ENCODE measurements at regions not wholly inside any gene's neighbourhood (a gene's known extent, or its start where the extent isn't known, plus 50 kb on each side); places are given as distances from the start of the nearest gene placed in this dataset.

- no peak for TF ChIP-seq CTCF (IDR thresholded peaks at IDR 0.05)
- no peak for DNase-seq (ENCODE audit: low spot score)
- no peak overlapping the region for H3K27ac ChIP-seq
- no peak overlapping the region for H3K4me3 ChIP-seq
These were observed 262.8 kb downstream of the FGFR2 start for GRCh38 chr10:121335386-121335925.

GRCh38 chr10:121337427-121337826 is 260.8 kb downstream of the FGFR2 start:
- TF ChIP-seq CTCF (IDR thresholded peaks at IDR 0.05), result no peak
- DNase-seq (ENCODE audit: low spot score), result no peak
- no peak overlapping the region for H3K4me3 ChIP-seq
- H3K27ac ChIP-seq, result no peak overlapping the region

- Histone ChIP-seq H3K27ac (no peak overlapping the region), H3K4me3 (no peak overlapping the region)
- DNase-seq (ENCODE audit: low spot score), result no peak
- no peak for TF ChIP-seq CTCF (IDR thresholded peaks at IDR 0.05)
These were observed 259.9 kb downstream of the FGFR2 start for GRCh38 chr10:121338206-121338980.

- no peak for TF ChIP-seq CTCF (IDR thresholded peaks at IDR 0.05)
- no peak overlapping the region for H3K4me3 ChIP-seq
- DNase-seq (ENCODE audit: low spot score), result no peak
- no peak overlapping the region for H3K27ac ChIP-seq
These were observed 259.1 kb downstream of the FGFR2 start for GRCh38 chr10:121339114-121339513.

- TF ChIP-seq CTCF (IDR thresholded peaks at IDR 0.05), result no peak
- H3K4me3 ChIP-seq, result no peak overlapping the region
- no peak for DNase-seq (ENCODE audit: low spot score)
- no peak overlapping the region for H3K27ac ChIP-seq
These were observed 257.9 kb downstream of the FGFR2 start for GRCh38 chr10:121340271-121340831.

- Histone ChIP-seq H3K4me3 (no peak overlapping the region), H3K27ac (no peak overlapping the region)
- no peak for DNase-seq (ENCODE audit: low spot score)
- TF ChIP-seq CTCF (IDR thresholded peaks at IDR 0.05), result no peak
These were observed 246.7 kb downstream of the FGFR2 start for GRCh38 chr10:121351540-121351939.
